AG09309 (cell line): ENCODE measurements at regions not wholly inside any gene's neighbourhood (a gene's known extent, or its start where the extent isn't known, plus 50 kb on each side); places are given as distances from the start of the nearest gene placed in this dataset.
A peak's percentile ranks its signal among the peaks of the same experiment; 100 is the strongest.

Experiments used
- DNase-seq: peaks from one replicate; pipeline ENCODE4 v3.0.0-alpha.2; 2010; ENCODE audit warnings: low read depth
- H3K4me3 ChIP-seq: 2 replicates; pipeline ENCODE4 v1.5.1; 2011; ENCODE audit warnings: mild to moderate bottlenecking, low read depth, low read length, moderate library complexity; ENCODE audit not compliant: control insufficient read depth
- TF ChIP-seq, protein P1 (sequence below): IDR thresholded peaks from 2 replicates; pipeline ENCODE4 v1.5.1; 2011; ENCODE audit warnings: mild to moderate bottlenecking, low read depth, low read length, inconsistent platforms; ENCODE audit not compliant: insufficient read depth, control insufficient read depth; ENCODE audit errors: missing control alignments

DNA sequence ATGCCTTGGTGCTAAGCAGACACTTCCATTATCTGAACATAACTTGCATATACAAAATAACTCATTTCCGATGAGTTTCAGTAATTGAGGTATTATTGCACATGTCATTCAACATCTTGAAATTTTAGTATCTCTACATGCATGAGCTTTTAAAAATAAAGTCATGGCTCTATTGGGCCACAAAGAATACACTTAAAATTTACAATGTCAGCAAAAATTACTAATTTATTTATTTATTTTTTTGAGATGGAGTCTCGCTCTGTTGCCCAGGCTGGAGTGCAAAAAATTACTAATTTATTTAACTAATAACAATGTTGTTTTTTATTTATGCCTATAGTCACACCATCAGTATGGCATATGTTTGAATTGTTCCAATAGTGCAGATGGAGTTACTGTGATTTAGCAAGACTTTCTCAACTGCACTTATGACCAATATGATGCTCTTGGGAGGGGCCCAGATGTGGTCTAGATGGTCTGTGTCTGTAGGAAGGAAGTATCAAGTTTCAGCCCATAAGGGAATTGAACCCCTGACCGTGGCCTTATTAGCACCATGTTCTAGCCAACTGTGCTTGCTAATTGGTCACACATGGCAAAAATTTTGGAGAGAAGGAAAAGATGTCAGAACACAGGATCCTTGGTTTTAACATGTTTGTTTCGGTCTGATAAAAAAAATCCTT is 370.7 kb upstream of the TSHZ2 start:
- TF ChIP-seq, protein P1, sequence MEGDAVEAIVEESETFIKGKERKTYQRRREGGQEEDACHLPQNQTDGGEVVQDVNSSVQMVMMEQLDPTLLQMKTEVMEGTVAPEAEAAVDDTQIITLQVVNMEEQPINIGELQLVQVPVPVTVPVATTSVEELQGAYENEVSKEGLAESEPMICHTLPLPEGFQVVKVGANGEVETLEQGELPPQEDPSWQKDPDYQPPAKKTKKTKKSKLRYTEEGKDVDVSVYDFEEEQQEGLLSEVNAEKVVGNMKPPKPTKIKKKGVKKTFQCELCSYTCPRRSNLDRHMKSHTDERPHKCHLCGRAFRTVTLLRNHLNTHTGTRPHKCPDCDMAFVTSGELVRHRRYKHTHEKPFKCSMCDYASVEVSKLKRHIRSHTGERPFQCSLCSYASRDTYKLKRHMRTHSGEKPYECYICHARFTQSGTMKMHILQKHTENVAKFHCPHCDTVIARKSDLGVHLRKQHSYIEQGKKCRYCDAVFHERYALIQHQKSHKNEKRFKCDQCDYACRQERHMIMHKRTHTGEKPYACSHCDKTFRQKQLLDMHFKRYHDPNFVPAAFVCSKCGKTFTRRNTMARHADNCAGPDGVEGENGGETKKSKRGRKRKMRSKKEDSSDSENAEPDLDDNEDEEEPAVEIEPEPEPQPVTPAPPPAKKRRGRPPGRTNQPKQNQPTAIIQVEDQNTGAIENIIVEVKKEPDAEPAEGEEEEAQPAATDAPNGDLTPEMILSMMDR, result no peak
- peak; percentile 1 for DNase-seq
- H3K4me3 ChIP-seq, result no peak overlapping the region

GRCh38 chr20:52596256-52596655 is 375.9 kb upstream of the TSHZ2 start:
- TF ChIP-seq, protein P1, result no peak
- DNase-seq, result no peak
- H3K4me3 ChIP-seq, result no peak overlapping the region

- no peak for DNase-seq
- H3K4me3 ChIP-seq, result no peak overlapping the region
- TF ChIP-seq, protein P1, result no peak
These were observed 376.6 kb upstream of the TSHZ2 start for GRCh38 chr20:52595518-52595917.

- TF ChIP-seq, protein P1, result no peak
- no peak overlapping the region for H3K4me3 ChIP-seq
- DNase-seq, result peak; percentile 2
These were observed 378.5 kb upstream of the TSHZ2 start for GRCh38 chr20:52593654-52594053.

GRCh38 chr20:52592567-52592966 is 379.6 kb upstream of the TSHZ2 start:
- no peak for DNase-seq
- H3K4me3 ChIP-seq, result no peak overlapping the region
- TF ChIP-seq, protein P1, result no peak

- DNase-seq, result no peak
- TF ChIP-seq, protein P1, result no peak
These were observed 382.1 kb upstream of the TSHZ2 start for GRCh38 chr20:52590100-52590499.

More at GRCh38 chr20:52590100-52590499, 382.1 kb upstream of the TSHZ2 start:
- H3K4me3 ChIP-seq, result no peak overlapping the region
